ENCODE measurements at regions not wholly inside any gene's neighbourhood (a gene's known extent, or its start where the extent isn't known, plus 50 kb on each side); places are given as distances from the start of the nearest gene placed in this dataset.

DNA sequence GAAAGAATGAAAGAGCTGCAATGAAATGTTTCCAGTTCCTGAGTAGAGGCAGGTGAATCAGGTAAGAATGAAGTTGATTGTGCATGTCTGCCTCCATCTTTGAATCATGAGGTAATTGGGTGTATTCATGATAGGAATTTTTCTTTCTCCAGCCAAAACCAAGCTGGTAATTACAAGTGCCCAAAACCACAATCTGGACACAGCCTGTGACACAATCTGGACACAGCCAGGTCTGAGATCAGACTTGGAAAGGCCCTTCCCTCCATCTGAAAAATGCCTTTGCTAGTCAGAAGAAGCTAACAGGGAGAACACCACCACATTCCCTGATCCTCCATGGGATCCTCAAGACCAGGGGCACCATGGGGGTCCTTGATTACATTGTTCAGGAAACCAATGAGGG lies 338.5 kb upstream of the THBS1 start:
- H3K4me1 ChIP-seq (ENCODE audit: control insufficient read depth, extremely low read depth, insufficient read depth, low read length), result peaks cover 26% of the 10 kb centered on the region

DNA sequence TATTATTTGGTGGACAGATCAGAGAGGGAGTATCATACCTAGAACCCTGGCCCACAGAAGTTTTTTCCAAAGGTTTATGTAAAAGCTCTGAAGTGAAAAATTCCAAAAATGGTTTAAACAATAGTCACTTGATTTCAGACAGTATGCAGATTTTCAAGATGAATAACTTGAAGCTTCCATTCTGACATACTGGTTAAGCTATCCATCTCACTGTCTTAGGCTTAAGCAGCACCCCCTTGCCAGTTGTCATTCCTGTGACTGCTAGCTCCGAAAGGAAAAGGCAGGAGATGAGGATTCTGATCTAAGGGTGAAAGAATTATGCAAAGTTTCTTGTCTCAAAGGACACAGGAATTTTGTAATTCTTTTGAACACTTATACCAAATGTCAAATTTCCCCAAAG lies 337.5 kb upstream of the THBS1 start:
- no peak for FAIRE-seq
- H3K36me3 ChIP-seq (ENCODE audit: control insufficient read depth in 2 of 2, extremely low read depth in 1 of 2, insufficient read depth in 2 of 2, low read length in 2 of 2), result no peaks in the 10 kb centered on the region
- no peak overlapping the region for H3K27ac ChIP-seq (ENCODE audit: insufficient read depth, low read depth, low read length)
- no peak for DNase-seq (ENCODE audit: low read depth, low spot score)
- CTCF ChIA-PET, result interaction anchor here (1.4 kb wide), 1 partner anchor 544 kb away, joined by 3 read pairs; no protein-coding TSS in a partner anchor
- H3K4me2 ChIP-seq (ENCODE audit: insufficient read depth, low read length), result no peak overlapping the region
- dilution Hi-C loops (cut with MboI; ENCODE audit: extremely low pct_ligation_motif_present, low sequenced_read_pairs), result no loop called here
- no peak overlapping the region for H3K9ac ChIP-seq (replicated peaks; ENCODE audit: extremely low read depth, insufficient read depth, low read length)
- no peak for TF ChIP-seq EZH2 (IDR thresholded peaks at IDR 0.05; ENCODE audit: borderline replicate concordance, low read depth, low read length, severe bottlenecking)
- TF ChIP-seq, protein P1, sequence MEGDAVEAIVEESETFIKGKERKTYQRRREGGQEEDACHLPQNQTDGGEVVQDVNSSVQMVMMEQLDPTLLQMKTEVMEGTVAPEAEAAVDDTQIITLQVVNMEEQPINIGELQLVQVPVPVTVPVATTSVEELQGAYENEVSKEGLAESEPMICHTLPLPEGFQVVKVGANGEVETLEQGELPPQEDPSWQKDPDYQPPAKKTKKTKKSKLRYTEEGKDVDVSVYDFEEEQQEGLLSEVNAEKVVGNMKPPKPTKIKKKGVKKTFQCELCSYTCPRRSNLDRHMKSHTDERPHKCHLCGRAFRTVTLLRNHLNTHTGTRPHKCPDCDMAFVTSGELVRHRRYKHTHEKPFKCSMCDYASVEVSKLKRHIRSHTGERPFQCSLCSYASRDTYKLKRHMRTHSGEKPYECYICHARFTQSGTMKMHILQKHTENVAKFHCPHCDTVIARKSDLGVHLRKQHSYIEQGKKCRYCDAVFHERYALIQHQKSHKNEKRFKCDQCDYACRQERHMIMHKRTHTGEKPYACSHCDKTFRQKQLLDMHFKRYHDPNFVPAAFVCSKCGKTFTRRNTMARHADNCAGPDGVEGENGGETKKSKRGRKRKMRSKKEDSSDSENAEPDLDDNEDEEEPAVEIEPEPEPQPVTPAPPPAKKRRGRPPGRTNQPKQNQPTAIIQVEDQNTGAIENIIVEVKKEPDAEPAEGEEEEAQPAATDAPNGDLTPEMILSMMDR (IDR thresholded peaks at IDR 0.05; ENCODE audit: extremely low read depth in 1 of 2, insufficient read depth in 1 of 2, low read depth in 1 of 2, low read length in 2 of 2), result no peak
- TF ChIP-seq POLR2AphosphoS5 (IDR thresholded peaks at IDR 0.05; ENCODE audit: insufficient read depth, low read depth, low read length), result no peak
- no peak for TF ChIP-seq JUN (IDR thresholded peaks at IDR 0.05; ENCODE audit: borderline replicate concordance, insufficient read depth, insufficient read length, low read depth)
- TF ChIP-seq FOS (IDR thresholded peaks at IDR 0.05; ENCODE audit: borderline replicate concordance, insufficient read depth, low read length), result no peak
- TF ChIP-seq MYC (IDR thresholded peaks at IDR 0.05; ENCODE audit: low read depth, low read length), result no peak
- no peak for TF ChIP-seq POLR2A (IDR thresholded peaks at IDR 0.05; ENCODE audit: low read depth, low read length)
- no peak for TF ChIP-seq GATA2 (IDR thresholded peaks at IDR 0.05; ENCODE audit: insufficient read depth, insufficient read length, low read depth, low read length)
- TF ChIP-seq, protein P2, sequence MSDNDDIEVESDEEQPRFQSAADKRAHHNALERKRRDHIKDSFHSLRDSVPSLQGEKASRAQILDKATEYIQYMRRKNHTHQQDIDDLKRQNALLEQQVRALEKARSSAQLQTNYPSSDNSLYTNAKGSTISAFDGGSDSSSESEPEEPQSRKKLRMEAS (IDR thresholded peaks at IDR 0.05; ENCODE audit: insufficient read depth, insufficient read length), result no peak
- H3K4me1 ChIP-seq (ENCODE audit: control insufficient read depth, extremely low read depth, insufficient read depth, low read length), result peaks cover 36% of the 10 kb centered on the region
- intact Hi-C loops (cut with micrococcal nuclease), result no loop called here
- no peaks in the 10 kb centered on the region for H3K27me3 ChIP-seq (ENCODE audit: control insufficient read depth in 2 of 2, insufficient read depth in 2 of 2, low read length in 2 of 2)
- POLR2A ChIA-PET, result interaction anchor here (1.4 kb wide), 1 partner anchor 337 kb away, joined by 8 read pairs; no protein-coding TSS in a partner anchor
- no TSS peak for BruUV-seq (replicated peaks)
- no peaks in the 10 kb centered on the region for H3K9me3 ChIP-seq (replicated peaks; ENCODE audit: control insufficient read depth, insufficient read depth, low read length)
- H3K4me3 ChIP-seq (replicated peaks in 1 of 3; ENCODE audit: insufficient read depth in 1 of 3, low read depth in 1 of 3, low read length in 3 of 3), result no peak overlapping the region
- no peaks in the 10 kb centered on the region for H3K9me1 ChIP-seq (replicated peaks; ENCODE audit: control insufficient read depth, extremely low read depth, insufficient read depth, low read length)
- no peaks in the 10 kb centered on the region for H4K20me1 ChIP-seq (replicated peaks; ENCODE audit: control insufficient read depth, extremely low read depth, insufficient read depth, low read length)
- no peaks in the 10 kb centered on the region for H3K79me2 ChIP-seq (ENCODE audit: control insufficient read depth, insufficient read depth, low read length)
- no peak overlapping the region for H2AFZ ChIP-seq (ENCODE audit: low read depth, low read length)

More for the DNA sequence above, 338.5 kb upstream of the THBS1 start:
- FAIRE-seq (no peak), DNase-seq (ENCODE audit: low read depth, low spot score) (no peak)
- CTCF ChIA-PET, result no interaction called here
- Histone ChIP-seq H4K20me1 (replicated peaks; ENCODE audit: control insufficient read depth, extremely low read depth, insufficient read depth, low read length) (no peaks in the 10 kb centered on the region), H3K79me2 (ENCODE audit: control insufficient read depth, insufficient read depth, low read length) (no peaks in the 10 kb centered on the region), H3K9ac (replicated peaks; ENCODE audit: extremely low read depth, insufficient read depth, low read length) (no peak overlapping the region), H3K27ac (ENCODE audit: insufficient read depth, low read depth, low read length) (no peak overlapping the region), H3K9me1 (replicated peaks; ENCODE audit: control insufficient read depth, extremely low read depth, insufficient read depth, low read length) (no peaks in the 10 kb centered on the region), H3K27me3 (ENCODE audit: control insufficient read depth in 2 of 2, insufficient read depth in 2 of 2, low read length in 2 of 2) (no peaks in the 10 kb centered on the region), H3K4me3 (replicated peaks in 1 of 3; ENCODE audit: insufficient read depth in 1 of 3, low read depth in 1 of 3, low read length in 3 of 3) (no peak overlapping the region), H3K36me3 (ENCODE audit: control insufficient read depth in 2 of 2, extremely low read depth in 1 of 2, insufficient read depth in 2 of 2, low read length in 2 of 2) (no peaks in the 10 kb centered on the region), H3K9me3 (replicated peaks; ENCODE audit: control insufficient read depth, insufficient read depth, low read length) (no peaks in the 10 kb centered on the region), H2AFZ (ENCODE audit: low read depth, low read length) (no peak overlapping the region), H3K4me2 (ENCODE audit: insufficient read depth, low read length) (no peak overlapping the region)
- intact Hi-C loops (cut with micrococcal nuclease) (no loop called here), dilution Hi-C loops (cut with MboI; ENCODE audit: extremely low pct_ligation_motif_present, low sequenced_read_pairs) (no loop called here)
- BruUV-seq (replicated peaks), result no TSS peak
- TF ChIP-seq POLR2AphosphoS5 (IDR thresholded peaks at IDR 0.05; ENCODE audit: insufficient read depth, low read depth, low read length), result no peak
- no peak for TF ChIP-seq MYC (IDR thresholded peaks at IDR 0.05; ENCODE audit: low read depth, low read length)
- TF ChIP-seq, protein P1 (IDR thresholded peaks at IDR 0.05; ENCODE audit: extremely low read depth in 1 of 2, insufficient read depth in 1 of 2, low read depth in 1 of 2, low read length in 2 of 2), result no peak
- TF ChIP-seq JUN (IDR thresholded peaks at IDR 0.05; ENCODE audit: borderline replicate concordance, insufficient read depth, insufficient read length, low read depth), result no peak
- TF ChIP-seq FOS (IDR thresholded peaks at IDR 0.05; ENCODE audit: borderline replicate concordance, insufficient read depth, low read length), result no peak
- TF ChIP-seq GATA2 (IDR thresholded peaks at IDR 0.05; ENCODE audit: insufficient read depth, insufficient read length, low read depth, low read length), result no peak
- no peak for TF ChIP-seq POLR2A (IDR thresholded peaks at IDR 0.05; ENCODE audit: low read depth, low read length)
- TF ChIP-seq EZH2 (IDR thresholded peaks at IDR 0.05; ENCODE audit: borderline replicate concordance, low read depth, low read length, severe bottlenecking), result no peak
- POLR2A ChIA-PET, result no interaction called here

Measured in endothelial cell of umbilical vein (primary cell).